GM23338 (cell line): ENCODE measurements at regions not wholly inside any gene's neighbourhood (a gene's known extent, or its start where the extent isn't known, plus 50 kb on each side); places are given as distances from the start of the nearest gene placed in this dataset.

Experiments used
- ATAC-seq: fragments of 200-7000 bp; cut with Tn5 transposase; 3 replicates; pipeline ENCODE4 v1.9.1; 2020
- DNase-seq: peaks from one replicate; pipeline ENCODE4 v3.0.0-alpha.2; 2015; ENCODE audit warnings: low spot score
- H2AFZ ChIP-seq: fragments of 200-600 bp; sonication (generic); 2 replicates; pipeline ENCODE4 v1.8.0; 2016; ENCODE audit warnings: antibody characterized with exemption, mild to moderate bottlenecking, moderate library complexity
- H3F3A ChIP-seq: fragments of 200-600 bp; sonication (generic); replicated peaks from 2 replicates; pipeline ENCODE4 v1.8.0; 2017; ENCODE audit warnings: antibody characterized with exemption, mixed run types, low read depth
- H3K27ac ChIP-seq: fragments of 200-600 bp; sonication (generic); 2 replicates; pipeline ENCODE4 v1.6.1; 2016; ENCODE audit warnings: low read depth
- H3K27me3 ChIP-seq: fragments of 200-600 bp; sonication (generic); 2 replicates; pipeline ENCODE4 v1.8.0; 2016; ENCODE audit warnings: mild to moderate bottlenecking, mixed run types, moderate library complexity; ENCODE audit not compliant: insufficient read depth
- H3K36me3 ChIP-seq: fragments of 200-600 bp; sonication (generic); 2 replicates; pipeline ENCODE4 v1.8.0; 2016; ENCODE audit warnings: mild to moderate bottlenecking; ENCODE audit not compliant: insufficient read depth
- H3K4me1 ChIP-seq: fragments of 200-600 bp; sonication (generic); 2 replicates; pipeline ENCODE4 v1.8.0; 2016; ENCODE audit warnings: mild to moderate bottlenecking, moderate library complexity; ENCODE audit not compliant: insufficient read depth
- H3K4me2 ChIP-seq: fragments of 200-600 bp; sonication (generic); 2 replicates; pipeline ENCODE4 v1.7.1; 2017; ENCODE audit warnings: mixed run types
- H3K4me3 ChIP-seq: fragments of 200-600 bp; sonication (generic); 2 replicates; pipeline ENCODE4 v1.6.1; 2016; ENCODE audit warnings: mixed run types
- H3K79me2 ChIP-seq: fragments of 200-600 bp; sonication (generic); replicated peaks from 2 replicates; pipeline ENCODE4 v1.8.0; 2017; ENCODE audit warnings: mild to moderate bottlenecking; ENCODE audit not compliant: insufficient read depth
- H3K9me2 ChIP-seq: fragments of 200-600 bp; sonication (generic); 2 replicates; pipeline ENCODE4 v1.8.0; 2017; ENCODE audit not compliant: insufficient read depth
- H4K20me1 ChIP-seq: fragments of 200-600 bp; sonication (generic); replicated peaks from 2 replicates; pipeline ENCODE4 v1.8.0; 2017; ENCODE audit warnings: mild to moderate bottlenecking; ENCODE audit not compliant: insufficient read depth
- H3K27ac Mint-ChIP-seq: 2 replicates; pipeline ENCODE4 v1.8.0; 2020; ENCODE audit warnings: inconsistent platforms, mild to moderate bottlenecking, moderate library complexity, mixed read lengths
- H3K27me3 Mint-ChIP-seq: 3 replicates; pipeline ENCODE4 v1.8.0; 2022; ENCODE audit warnings: low read depth, mild to moderate bottlenecking, moderate library complexity, mixed read lengths, inconsistent platforms; ENCODE audit not compliant: insufficient read depth, poor library complexity
- H3K36me3 Mint-ChIP-seq: 3 replicates; pipeline ENCODE4 v1.8.0; 2021; ENCODE audit warnings: low read depth, mild to moderate bottlenecking, inconsistent platforms, moderate library complexity, mixed read lengths
- H3K4me1 Mint-ChIP-seq: 3 replicates; pipeline ENCODE4 v1.8.0; 2020; ENCODE audit warnings: mild to moderate bottlenecking, inconsistent platforms, mixed read lengths
- H3K4me3 Mint-ChIP-seq: 3 replicates; pipeline ENCODE4 v1.8.0; 2021; ENCODE audit warnings: moderate library complexity, mild to moderate bottlenecking, inconsistent platforms, mixed read lengths
- H3K9me3 Mint-ChIP-seq: 3 replicates; pipeline ENCODE4 v1.8.0; 2020; ENCODE audit warnings: moderate library complexity, mild to moderate bottlenecking, inconsistent platforms, mixed read lengths
- CREB1 ChIP-seq: fragments of 250-450 bp; sonication (Bioruptor Pico); IDR thresholded peaks from 2 replicates; pipeline ENCODE4 v1.5.0; 2020; ENCODE audit warnings: low read depth, mild to moderate bottlenecking, moderate library complexity
- EZH2 ChIP-seq: fragments of 200-600 bp; sonication (generic); IDR thresholded peaks from one replicate; pipeline ENCODE4 v1.8.0; 2017; ENCODE audit warnings: antibody characterized with exemption, mild to moderate bottlenecking, low read depth; ENCODE audit not compliant: unreplicated experiment
- EZH2phosphoT487 ChIP-seq: fragments of 200-600 bp; sonication (generic); IDR thresholded peaks from one replicate; pipeline ENCODE4 v1.8.1; 2018; ENCODE audit warnings: antibody characterized with exemption; ENCODE audit not compliant: unreplicated experiment
- JUNB ChIP-seq: IDR thresholded peaks from one replicate; pipeline ENCODE4 v1.6.1; 2016; ENCODE audit warnings: antibody characterized with exemption; ENCODE audit not compliant: unreplicated experiment
- NANOG ChIP-seq: IDR thresholded peaks from 2 replicates; pipeline ENCODE4 v1.6.1; 2016; ENCODE audit warnings: antibody characterized with exemption, borderline replicate concordance
- POLR2AphosphoS5 ChIP-seq: IDR thresholded peaks from 2 replicates; pipeline ENCODE4 v1.6.1; 2016; ENCODE audit warnings: antibody characterized with exemption, low read depth
- STAT1 ChIP-seq: IDR thresholded peaks from one replicate; pipeline ENCODE4 v1.6.1; 2016; ENCODE audit warnings: antibody characterized with exemption; ENCODE audit not compliant: unreplicated experiment
- ZNF114 ChIP-seq: fragments of 250-450 bp; sonication (Bioruptor Pico); IDR thresholded peaks from 2 replicates; pipeline ENCODE4 v1.5.0; 2020; ENCODE audit warnings: mild to moderate bottlenecking, moderate library complexity
- ZNF331 ChIP-seq: fragments of 250-450 bp; sonication (Bioruptor Pico); IDR thresholded peaks from 2 replicates; pipeline ENCODE4 v1.5.0; 2020; ENCODE audit warnings: low read depth, mild to moderate bottlenecking, moderate library complexity
- TF ChIP-seq, protein P1 (sequence below): IDR thresholded peaks from 2 replicates; pipeline ENCODE4 v1.6.1; 2016; ENCODE audit warnings: antibody characterized with exemption
- TF ChIP-seq, protein P2 (sequence below): fragments of 250-450 bp; sonication (Bioruptor Pico); IDR thresholded peaks from 2 replicates; pipeline ENCODE4 v1.5.0; 2020; ENCODE audit warnings: mild to moderate bottlenecking, moderate library complexity
- TF ChIP-seq, protein P3 (sequence below): IDR thresholded peaks from one replicate; pipeline ENCODE4 v1.6.1; 2018; ENCODE audit warnings: antibody characterized with exemption; ENCODE audit not compliant: unreplicated experiment
- TF ChIP-seq, protein P4 (sequence below), 2 experiments: fragments of 200-600 bp in 1 of 2; sonication (generic) in 1 of 2; conservative IDR thresholded peaks; 2 replicates each; pipeline versions ENCODE4 v1.5.1 to v1.6.1; 2016 to 2017; ENCODE audit warnings: antibody characterized with exemption in 2 of 2, low read depth in 2 of 2, mild to moderate bottlenecking in 2 of 2, moderate library complexity in 1 of 2

DNA sequence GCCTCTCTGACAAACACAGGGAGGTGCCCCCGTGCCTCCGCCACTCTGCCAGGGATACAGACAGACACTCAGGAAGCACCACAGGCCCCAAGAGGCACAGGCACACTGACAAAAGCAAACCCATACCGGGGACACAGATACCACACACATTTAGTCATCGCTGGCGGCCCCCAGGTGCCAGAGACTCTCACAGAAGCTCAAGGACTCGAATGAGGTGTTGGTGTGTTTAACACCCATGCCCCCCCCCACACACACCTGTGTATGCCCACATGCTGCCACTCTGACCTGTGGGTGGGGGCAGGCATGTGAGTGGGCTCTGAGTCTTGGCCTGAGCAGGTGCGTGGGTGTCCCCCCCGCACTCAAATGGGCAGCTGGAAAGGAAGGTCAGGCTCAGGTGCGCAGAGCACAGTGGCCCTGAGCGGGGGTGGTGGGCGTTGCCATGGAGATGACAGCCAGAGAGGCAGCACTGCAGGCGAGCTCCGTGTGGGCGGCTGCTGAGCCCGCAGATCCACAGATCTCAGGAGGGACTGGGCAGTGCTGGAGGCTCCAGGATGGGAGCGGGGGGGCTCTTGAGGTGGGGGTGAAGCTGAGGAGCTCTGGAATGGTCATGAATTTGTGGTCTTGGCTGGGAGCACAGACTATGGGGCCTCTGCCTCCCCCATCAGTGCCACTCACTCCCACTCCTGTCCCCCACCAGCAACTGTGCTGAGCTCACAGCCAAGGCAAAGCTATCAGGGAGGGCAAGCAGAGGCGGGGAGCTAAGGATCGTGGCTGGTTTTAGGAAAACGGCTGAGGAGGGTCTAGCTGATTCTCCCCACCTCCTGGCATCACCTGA lies 73.9 kb upstream of the TAF1B start:
- no peak overlapping the region for H3K4me3 ChIP-seq
- H3K79me2 ChIP-seq: no peaks in the 10 kb centered on the region
- no peaks in the 10 kb centered on the region for H4K20me1 ChIP-seq
- ATAC-seq: peak; percentile 51
- no peaks in the 10 kb centered on the region; the same call in 2 of the 3 replicates for H3K36me3 Mint-ChIP-seq
- peaks cover 19% of the 10 kb centered on the region; the same call in 1 of the 2 replicates for H3K4me1 ChIP-seq
- H3F3A ChIP-seq: no peaks in the 10 kb centered on the region
- DNase-seq: peak; percentile 56
- no peaks in the 10 kb centered on the region for H3K27me3 ChIP-seq
- no peaks in the 10 kb centered on the region for H3K9me2 ChIP-seq
- H3K27ac Mint-ChIP-seq: no peak overlapping the region
- no peak overlapping the region for H3K4me3 Mint-ChIP-seq
- TF ChIP-seq, protein P1, sequence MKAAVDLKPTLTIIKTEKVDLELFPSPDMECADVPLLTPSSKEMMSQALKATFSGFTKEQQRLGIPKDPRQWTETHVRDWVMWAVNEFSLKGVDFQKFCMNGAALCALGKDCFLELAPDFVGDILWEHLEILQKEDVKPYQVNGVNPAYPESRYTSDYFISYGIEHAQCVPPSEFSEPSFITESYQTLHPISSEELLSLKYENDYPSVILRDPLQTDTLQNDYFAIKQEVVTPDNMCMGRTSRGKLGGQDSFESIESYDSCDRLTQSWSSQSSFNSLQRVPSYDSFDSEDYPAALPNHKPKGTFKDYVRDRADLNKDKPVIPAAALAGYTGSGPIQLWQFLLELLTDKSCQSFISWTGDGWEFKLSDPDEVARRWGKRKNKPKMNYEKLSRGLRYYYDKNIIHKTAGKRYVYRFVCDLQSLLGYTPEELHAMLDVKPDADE: no peak
- no peak for TF ChIP-seq POLR2AphosphoS5
- TF ChIP-seq, protein P2, sequence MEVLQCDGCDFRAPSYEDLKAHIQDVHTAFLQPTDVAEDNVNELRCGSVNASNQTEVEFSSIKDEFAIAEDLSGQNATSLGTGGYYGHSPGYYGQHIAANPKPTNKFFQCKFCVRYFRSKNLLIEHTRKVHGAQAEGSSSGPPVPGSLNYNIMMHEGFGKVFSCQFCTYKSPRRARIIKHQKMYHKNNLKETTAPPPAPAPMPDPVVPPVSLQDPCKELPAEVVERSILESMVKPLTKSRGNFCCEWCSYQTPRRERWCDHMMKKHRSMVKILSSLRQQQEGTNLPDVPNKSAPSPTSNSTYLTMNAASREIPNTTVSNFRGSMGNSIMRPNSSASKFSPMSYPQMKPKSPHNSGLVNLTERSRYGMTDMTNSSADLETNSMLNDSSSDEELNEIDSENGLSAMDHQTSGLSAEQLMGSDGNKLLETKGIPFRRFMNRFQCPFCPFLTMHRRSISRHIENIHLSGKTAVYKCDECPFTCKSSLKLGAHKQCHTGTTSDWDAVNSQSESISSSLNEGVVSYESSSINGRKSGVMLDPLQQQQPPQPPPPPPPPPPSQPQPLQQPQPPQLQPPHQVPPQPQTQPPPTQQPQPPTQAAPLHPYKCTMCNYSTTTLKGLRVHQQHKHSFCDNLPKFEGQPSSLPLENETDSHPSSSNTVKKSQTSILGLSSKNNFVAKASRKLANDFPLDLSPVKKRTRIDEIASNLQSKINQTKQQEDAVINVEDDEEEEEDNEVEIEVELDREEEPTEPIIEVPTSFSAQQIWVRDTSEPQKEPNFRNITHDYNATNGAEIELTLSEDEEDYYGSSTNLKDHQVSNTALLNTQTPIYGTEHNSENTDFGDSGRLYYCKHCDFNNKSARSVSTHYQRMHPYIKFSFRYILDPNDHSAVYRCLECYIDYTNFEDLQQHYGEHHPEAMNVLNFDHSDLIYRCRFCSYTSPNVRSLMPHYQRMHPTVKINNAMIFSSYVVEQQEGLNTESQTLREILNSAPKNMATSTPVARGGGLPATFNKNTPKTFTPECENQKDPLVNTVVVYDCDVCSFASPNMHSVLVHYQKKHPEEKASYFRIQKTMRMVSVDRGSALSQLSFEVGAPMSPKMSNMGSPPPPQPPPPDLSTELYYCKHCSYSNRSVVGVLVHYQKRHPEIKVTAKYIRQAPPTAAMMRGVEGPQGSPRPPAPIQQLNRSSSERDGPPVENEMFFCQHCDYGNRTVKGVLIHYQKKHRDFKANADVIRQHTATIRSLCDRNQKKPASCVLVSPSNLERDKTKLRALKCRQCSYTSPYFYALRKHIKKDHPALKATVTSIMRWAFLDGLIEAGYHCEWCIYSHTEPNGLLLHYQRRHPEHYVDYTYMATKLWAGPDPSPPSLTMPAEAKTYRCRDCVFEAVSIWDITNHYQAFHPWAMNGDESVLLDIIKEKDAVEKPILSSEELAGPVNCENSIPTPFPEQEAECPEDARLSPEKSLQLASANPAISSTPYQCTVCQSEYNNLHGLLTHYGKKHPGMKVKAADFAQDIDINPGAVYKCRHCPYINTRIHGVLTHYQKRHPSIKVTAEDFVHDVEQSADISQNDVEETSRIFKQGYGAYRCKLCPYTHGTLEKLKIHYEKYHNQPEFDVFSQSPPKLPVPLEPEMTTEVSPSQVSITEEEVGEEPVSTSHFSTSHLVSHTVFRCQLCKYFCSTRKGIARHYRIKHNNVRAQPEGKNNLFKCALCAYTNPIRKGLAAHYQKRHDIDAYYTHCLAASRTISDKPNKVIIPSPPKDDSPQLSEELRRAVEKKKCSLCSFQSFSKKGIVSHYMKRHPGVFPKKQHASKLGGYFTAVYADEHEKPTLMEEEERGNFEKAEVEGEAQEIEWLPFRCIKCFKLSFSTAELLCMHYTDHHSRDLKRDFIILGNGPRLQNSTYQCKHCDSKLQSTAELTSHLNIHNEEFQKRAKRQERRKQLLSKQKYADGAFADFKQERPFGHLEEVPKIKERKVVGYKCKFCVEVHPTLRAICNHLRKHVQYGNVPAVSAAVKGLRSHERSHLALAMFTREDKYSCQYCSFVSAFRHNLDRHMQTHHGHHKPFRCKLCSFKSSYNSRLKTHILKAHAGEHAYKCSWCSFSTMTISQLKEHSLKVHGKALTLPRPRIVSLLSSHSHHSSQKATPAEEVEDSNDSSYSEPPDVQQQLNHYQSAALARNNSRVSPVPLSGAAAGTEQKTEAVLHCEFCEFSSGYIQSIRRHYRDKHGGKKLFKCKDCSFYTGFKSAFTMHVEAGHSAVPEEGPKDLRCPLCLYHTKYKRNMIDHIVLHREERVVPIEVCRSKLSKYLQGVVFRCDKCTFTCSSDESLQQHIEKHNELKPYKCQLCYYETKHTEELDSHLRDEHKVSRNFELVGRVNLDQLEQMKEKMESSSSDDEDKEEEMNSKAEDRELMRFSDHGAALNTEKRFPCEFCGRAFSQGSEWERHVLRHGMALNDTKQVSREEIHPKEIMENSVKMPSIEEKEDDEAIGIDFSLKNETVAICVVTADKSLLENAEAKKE (CRISPR knock-in tag): no peak
- TF ChIP-seq, protein P3, sequence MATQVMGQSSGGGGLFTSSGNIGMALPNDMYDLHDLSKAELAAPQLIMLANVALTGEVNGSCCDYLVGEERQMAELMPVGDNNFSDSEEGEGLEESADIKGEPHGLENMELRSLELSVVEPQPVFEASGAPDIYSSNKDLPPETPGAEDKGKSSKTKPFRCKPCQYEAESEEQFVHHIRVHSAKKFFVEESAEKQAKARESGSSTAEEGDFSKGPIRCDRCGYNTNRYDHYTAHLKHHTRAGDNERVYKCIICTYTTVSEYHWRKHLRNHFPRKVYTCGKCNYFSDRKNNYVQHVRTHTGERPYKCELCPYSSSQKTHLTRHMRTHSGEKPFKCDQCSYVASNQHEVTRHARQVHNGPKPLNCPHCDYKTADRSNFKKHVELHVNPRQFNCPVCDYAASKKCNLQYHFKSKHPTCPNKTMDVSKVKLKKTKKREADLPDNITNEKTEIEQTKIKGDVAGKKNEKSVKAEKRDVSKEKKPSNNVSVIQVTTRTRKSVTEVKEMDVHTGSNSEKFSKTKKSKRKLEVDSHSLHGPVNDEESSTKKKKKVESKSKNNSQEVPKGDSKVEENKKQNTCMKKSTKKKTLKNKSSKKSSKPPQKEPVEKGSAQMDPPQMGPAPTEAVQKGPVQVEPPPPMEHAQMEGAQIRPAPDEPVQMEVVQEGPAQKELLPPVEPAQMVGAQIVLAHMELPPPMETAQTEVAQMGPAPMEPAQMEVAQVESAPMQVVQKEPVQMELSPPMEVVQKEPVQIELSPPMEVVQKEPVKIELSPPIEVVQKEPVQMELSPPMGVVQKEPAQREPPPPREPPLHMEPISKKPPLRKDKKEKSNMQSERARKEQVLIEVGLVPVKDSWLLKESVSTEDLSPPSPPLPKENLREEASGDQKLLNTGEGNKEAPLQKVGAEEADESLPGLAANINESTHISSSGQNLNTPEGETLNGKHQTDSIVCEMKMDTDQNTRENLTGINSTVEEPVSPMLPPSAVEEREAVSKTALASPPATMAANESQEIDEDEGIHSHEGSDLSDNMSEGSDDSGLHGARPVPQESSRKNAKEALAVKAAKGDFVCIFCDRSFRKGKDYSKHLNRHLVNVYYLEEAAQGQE: no peak
- TF ChIP-seq STAT1: no peak
- no peak for TF ChIP-seq CREB1 (CRISPR knock-in tag)
- no peak for TF ChIP-seq JUNB
- no peak for TF ChIP-seq EZH2phosphoT487
- no peak for TF ChIP-seq EZH2
- no peak for TF ChIP-seq ZNF114 (CRISPR knock-in tag)
- no peak for TF ChIP-seq ZNF331
- TF ChIP-seq, protein P4, sequence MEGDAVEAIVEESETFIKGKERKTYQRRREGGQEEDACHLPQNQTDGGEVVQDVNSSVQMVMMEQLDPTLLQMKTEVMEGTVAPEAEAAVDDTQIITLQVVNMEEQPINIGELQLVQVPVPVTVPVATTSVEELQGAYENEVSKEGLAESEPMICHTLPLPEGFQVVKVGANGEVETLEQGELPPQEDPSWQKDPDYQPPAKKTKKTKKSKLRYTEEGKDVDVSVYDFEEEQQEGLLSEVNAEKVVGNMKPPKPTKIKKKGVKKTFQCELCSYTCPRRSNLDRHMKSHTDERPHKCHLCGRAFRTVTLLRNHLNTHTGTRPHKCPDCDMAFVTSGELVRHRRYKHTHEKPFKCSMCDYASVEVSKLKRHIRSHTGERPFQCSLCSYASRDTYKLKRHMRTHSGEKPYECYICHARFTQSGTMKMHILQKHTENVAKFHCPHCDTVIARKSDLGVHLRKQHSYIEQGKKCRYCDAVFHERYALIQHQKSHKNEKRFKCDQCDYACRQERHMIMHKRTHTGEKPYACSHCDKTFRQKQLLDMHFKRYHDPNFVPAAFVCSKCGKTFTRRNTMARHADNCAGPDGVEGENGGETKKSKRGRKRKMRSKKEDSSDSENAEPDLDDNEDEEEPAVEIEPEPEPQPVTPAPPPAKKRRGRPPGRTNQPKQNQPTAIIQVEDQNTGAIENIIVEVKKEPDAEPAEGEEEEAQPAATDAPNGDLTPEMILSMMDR (conservative IDR thresholded peaks at IDR 0.05; ENCODE audit: low read depth in 2 of 2): no peak
- TF ChIP-seq NANOG: no peak
- H3K27me3 Mint-ChIP-seq: peaks cover 24% of the 10 kb centered on the region
- no peak overlapping the region for H3K27ac ChIP-seq
- no peak overlapping the region; the same call in 1 of the 2 replicates for H2AFZ ChIP-seq
- no peak overlapping the region; the same call in 1 of the 2 replicates for H3K4me2 ChIP-seq
- no peaks in the 10 kb centered on the region for H3K36me3 ChIP-seq
- peaks cover 57% of the 10 kb centered on the region for H3K4me1 Mint-ChIP-seq
- no peaks in the 10 kb centered on the region; the same call in 2 of the 3 replicates for H3K9me3 Mint-ChIP-seq
